Thoracic aorta (tissue), 2 donors: ENCODE measurements at regions not wholly inside any gene's neighbourhood (a gene's known extent, or its start where the extent isn't known, plus 50 kb on each side); places are given as distances from the start of the nearest gene placed in this dataset.

Source experiments
- ATAC-seq: fragments of 150-250 bp; one replicate; pipeline ENCODE4 v1.8.0; 2017; ENCODE audit warnings: low read depth; ENCODE audit not compliant: insufficient number of reproducible peaks, low FRiP score
- DNase-seq: peaks from one replicate; pipeline ENCODE4 v3.0.0-alpha.2; 2020; ENCODE audit warnings: low spot score
- H3K27ac ChIP-seq, 2 donors: fragments of 200-600 bp; sonication (generic); 1 replicate in 1 of 2; 2 replicates in 1 of 2; pipeline ENCODE4 v1.5.1; 2016; ENCODE audit warnings: mild to moderate bottlenecking in 2 of 2, moderate library complexity in 2 of 2
- H3K27me3 ChIP-seq: fragments of 200-600 bp; sonication (generic); replicated peaks from 2 replicates; pipeline ENCODE4 v1.6.0; 2016; ENCODE audit warnings: mild to moderate bottlenecking; ENCODE audit not compliant: insufficient read depth
- H3K36me3 ChIP-seq: fragments of 200-600 bp; sonication (generic); one replicate; pipeline ENCODE4 v1.5.1; 2016
- H3K4me1 ChIP-seq, 2 donors: fragments of 200-600 bp; sonication (generic); 1 replicate in 1 of 2; 2 replicates in 1 of 2; pipeline versions ENCODE4 v1.5.1 to v1.6.0; 2016; ENCODE audit warnings: low read depth in 2 of 2, mild to moderate bottlenecking in 1 of 2; ENCODE audit not compliant: control insufficient read depth in 1 of 2
- H3K4me3 ChIP-seq: fragments of 200-600 bp; sonication (generic); 2 replicates; pipeline ENCODE4 v1.5.1; 2016; ENCODE audit warnings: mild to moderate bottlenecking
- H3K9me3 ChIP-seq: fragments of 200-600 bp; sonication (generic); 2 replicates; pipeline ENCODE4 v1.5.1; 2016
- TF ChIP-seq, protein P1 (sequence below): fragments of 200-600 bp; sonication (generic); IDR thresholded peaks from one replicate; pipeline ENCODE4 v1.5.1; 2019; ENCODE audit warnings: antibody characterized with exemption

DNA sequence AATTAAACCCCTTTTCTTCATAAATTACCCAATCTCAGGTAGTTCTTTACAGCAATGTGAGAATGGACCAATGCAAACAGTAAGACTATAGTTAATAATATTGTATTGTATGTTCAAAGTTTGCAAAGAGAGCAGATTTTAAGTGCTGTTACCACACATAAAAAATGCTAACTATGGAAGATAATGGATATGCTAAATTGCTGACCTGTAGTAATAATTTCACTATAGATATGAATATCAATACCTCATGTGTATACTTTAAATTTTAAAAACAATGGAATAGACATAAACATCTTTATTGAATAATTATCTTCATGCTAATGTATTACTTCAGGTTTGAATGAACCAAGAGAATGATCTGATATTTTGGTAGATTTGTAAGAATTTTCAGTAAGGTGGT lies 552.4 kb upstream of the CHRM3 start:
- Histone ChIP-seq H3K4me3 (no peak overlapping the region), H3K36me3 (no peaks in the 10 kb centered on the region), H3K4me1 (no peaks in the 10 kb centered on the region), H3K27ac (no peak overlapping the region), H3K27me3 (no peaks in the 10 kb centered on the region), H3K9me3 (peaks cover 4% of the 10 kb centered on the region)
- ATAC-seq (no peak), DNase-seq (no peak)
- TF ChIP-seq, protein P1, sequence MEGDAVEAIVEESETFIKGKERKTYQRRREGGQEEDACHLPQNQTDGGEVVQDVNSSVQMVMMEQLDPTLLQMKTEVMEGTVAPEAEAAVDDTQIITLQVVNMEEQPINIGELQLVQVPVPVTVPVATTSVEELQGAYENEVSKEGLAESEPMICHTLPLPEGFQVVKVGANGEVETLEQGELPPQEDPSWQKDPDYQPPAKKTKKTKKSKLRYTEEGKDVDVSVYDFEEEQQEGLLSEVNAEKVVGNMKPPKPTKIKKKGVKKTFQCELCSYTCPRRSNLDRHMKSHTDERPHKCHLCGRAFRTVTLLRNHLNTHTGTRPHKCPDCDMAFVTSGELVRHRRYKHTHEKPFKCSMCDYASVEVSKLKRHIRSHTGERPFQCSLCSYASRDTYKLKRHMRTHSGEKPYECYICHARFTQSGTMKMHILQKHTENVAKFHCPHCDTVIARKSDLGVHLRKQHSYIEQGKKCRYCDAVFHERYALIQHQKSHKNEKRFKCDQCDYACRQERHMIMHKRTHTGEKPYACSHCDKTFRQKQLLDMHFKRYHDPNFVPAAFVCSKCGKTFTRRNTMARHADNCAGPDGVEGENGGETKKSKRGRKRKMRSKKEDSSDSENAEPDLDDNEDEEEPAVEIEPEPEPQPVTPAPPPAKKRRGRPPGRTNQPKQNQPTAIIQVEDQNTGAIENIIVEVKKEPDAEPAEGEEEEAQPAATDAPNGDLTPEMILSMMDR = no peak

DNA sequence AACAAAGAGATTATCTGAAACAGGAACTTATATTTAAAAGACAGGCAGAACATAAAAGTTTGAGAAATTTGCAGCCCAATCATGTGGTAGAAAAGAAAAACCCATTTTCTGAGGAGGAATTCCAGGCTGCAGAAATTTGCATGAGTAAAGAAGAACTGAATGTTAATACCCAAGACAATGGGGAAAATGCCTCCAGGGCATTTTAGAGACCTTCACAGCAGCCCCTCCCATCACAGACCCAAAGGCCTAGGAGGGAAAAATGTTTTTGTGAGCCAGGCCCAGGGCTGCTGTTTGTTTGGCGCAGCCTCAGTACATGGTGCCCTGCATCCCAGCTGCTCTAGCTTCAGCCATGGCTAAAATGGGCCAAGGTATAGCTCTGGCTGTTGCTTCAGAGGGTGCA lies 554.3 kb upstream of the CHRM3 start:
- no peak for DNase-seq
- TF ChIP-seq, protein P1 = no peak
- no peak overlapping the region for H3K4me3 ChIP-seq

DNA sequence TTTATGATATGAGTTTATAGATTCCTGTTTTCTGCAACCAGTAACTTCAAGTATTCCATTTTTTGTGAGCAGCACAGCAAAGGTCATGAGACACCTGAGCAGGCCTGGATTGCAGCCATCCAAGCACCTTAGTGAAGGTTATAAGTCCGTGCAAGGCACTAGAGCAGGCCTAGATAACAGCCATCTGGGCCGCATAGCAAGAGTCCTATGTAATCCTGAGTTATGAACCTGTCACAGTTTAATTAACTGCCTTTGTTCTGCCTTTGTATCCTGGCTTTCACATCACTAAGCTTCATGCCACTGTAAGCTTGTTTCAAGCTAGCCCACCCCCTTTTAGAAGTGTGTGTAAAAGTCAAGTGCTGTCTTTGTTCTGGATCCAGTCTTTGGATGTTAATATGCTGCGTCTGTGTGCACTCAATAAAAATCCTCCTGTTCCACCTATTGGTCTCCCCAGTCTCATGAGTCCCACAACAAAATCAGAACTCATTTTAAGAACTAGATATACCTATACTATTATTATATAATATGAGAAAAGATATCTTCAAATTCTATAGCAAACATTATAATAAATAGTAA lies 556.2 kb upstream of the CHRM3 start:
- Histone ChIP-seq H3K36me3 (no peaks in the 10 kb centered on the region), H3K9me3 (peaks cover 4% of the 10 kb centered on the region), H3K27me3 (no peaks in the 10 kb centered on the region), H3K4me3 (no peak overlapping the region), H3K4me1 (no peaks in the 10 kb centered on the region), H3K27ac (no peak overlapping the region)
- no peak for ATAC-seq
- TF ChIP-seq, protein P1 = no peak
- no peak for DNase-seq

More for the DNA sequence above, 554.3 kb upstream of the CHRM3 start:
- no peaks in the 10 kb centered on the region for H3K36me3 ChIP-seq
- H3K27me3 ChIP-seq = no peaks in the 10 kb centered on the region
- H3K9me3 ChIP-seq = peaks cover 4% of the 10 kb centered on the region
- no peak for ATAC-seq
- no peak overlapping the region for H3K27ac ChIP-seq
- H3K4me1 ChIP-seq = no peaks in the 10 kb centered on the region

DNA sequence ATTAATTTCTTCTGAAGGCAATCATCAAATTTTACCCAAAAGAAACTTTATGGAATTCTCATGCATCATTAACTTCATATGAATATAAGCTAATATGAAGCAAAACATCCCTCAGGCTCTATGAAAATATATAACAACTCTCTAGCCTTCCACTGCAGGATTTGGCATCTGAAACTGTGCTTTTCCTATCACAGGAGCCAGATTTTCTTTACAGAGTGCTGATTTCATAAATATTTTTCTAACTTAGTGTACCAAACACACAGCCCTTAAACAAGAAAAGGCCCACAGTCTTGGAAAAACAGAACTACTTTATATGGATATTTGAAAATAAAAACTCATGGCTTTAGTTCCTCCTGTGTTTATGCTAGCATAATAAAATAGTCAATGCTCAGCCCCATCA lies 559.5 kb upstream of the CHRM3 start:
- no peak overlapping the region for H3K27ac ChIP-seq
- DNase-seq (no peak), ATAC-seq (no peak)
- no peak overlapping the region for H3K4me3 ChIP-seq
- no peaks in the 10 kb centered on the region for H3K27me3 ChIP-seq
- TF ChIP-seq, protein P1 = no peak
- no peaks in the 10 kb centered on the region for H3K4me1 ChIP-seq
- H3K9me3 ChIP-seq = peaks cover 4% of the 10 kb centered on the region
- H3K36me3 ChIP-seq = no peaks in the 10 kb centered on the region

DNA sequence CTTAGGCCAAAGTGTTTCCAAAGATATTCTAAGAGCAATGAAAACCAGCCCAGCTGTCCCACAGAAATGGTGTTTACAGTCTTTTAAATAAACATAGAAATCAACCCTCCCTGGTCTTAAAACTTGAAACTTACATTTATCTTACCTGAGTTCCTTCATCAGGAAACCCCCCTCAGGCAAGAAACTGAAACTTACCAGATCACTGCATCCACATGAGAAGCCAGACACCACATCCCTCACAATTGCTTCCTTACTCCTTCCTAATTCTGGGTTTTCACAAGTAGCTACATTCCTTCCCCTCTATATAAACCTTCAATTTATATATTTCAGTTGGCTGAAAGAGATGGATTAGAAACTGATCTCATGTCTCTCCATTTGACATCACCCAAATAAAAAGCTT lies 563.0 kb upstream of the CHRM3 start:
- no peak overlapping the region for H3K4me3 ChIP-seq
- no peaks in the 10 kb centered on the region for H3K4me1 ChIP-seq
- H3K27ac ChIP-seq = no peak overlapping the region
- DNase-seq = no peak
- no peaks in the 10 kb centered on the region for H3K9me3 ChIP-seq
- TF ChIP-seq, protein P1 = no peak
- H3K36me3 ChIP-seq = no peaks in the 10 kb centered on the region
- no peaks in the 10 kb centered on the region for H3K27me3 ChIP-seq
- no peak for ATAC-seq
